ENCODE measurements at regions not wholly inside any gene's neighbourhood (a gene's known extent, or its start where the extent isn't known, plus 50 kb on each side); places are given as distances from the start of the nearest gene placed in this dataset.

DNA sequence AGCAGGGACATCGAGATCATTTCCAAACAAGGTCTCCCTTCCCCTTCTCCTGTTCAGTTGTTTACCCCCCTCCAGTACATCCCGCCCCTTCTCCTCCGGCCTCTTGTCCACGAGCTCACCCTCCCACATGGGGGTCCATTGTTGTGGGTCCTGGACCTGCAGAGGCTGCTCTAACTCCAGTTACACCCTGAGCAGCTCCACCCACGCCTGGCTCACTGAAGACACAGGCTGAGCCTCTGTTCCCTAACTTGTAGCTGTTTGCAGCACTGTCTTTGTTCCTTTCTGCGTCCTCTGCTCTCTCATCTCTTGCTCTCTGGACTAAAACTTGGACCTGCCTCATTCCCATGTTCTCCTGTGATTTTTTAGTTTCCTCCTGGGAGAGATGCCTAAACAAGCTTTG, 377.5 kb downstream of the MED10 start:
- no peaks in the 10 kb centered on the region for H3K4me1 Mint-ChIP-seq
- ATAC-seq (replicated peaks; ENCODE audit: extremely low read depth, poor library complexity, severe bottlenecking) (no peak), DNase-seq (ENCODE audit: low spot score in 2 of 2) (no peak)
- peaks cover 11% of the 10 kb centered on the region for H3K9me3 Mint-ChIP-seq
- no peak overlapping the region for H3K27ac Mint-ChIP-seq (ENCODE audit: low read depth)
- no peaks in the 10 kb centered on the region for H3K36me3 Mint-ChIP-seq (ENCODE audit: insufficient read depth)
- no peaks in the 10 kb centered on the region for H3K27me3 Mint-ChIP-seq
- H3K4me3 Mint-ChIP-seq, result no peak overlapping the region

DNA sequence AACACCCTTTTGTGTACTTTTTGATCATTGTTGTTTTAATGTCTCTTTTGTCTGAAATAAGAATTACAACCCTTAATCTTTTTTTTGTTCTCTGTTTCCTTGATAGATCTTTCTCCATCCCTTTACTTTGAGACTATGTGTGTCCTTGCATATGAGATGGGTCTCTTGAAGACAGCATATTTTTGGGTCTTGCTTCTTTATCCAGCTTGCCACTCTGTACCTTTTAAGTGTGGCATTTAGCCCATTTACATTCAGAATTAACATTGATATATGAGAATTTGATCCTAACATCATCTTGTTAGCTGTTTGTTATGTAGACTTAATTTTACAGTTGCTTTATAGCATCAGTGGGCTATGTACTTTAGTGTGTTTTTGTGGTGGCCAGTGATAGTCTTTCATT, 382.5 kb downstream of the MED10 start:
- no peak overlapping the region for H3K27ac Mint-ChIP-seq (ENCODE audit: low read depth)
- no peaks in the 10 kb centered on the region for H3K27me3 Mint-ChIP-seq
- no peak overlapping the region for H3K4me3 Mint-ChIP-seq
- DNase-seq (ENCODE audit: low spot score in 2 of 2) (no peak), ATAC-seq (replicated peaks; ENCODE audit: extremely low read depth, poor library complexity, severe bottlenecking) (no peak)
- H3K9me3 Mint-ChIP-seq, result peaks cover 38% of the 10 kb centered on the region
- no peaks in the 10 kb centered on the region for H3K4me1 Mint-ChIP-seq
- H3K36me3 Mint-ChIP-seq (ENCODE audit: insufficient read depth), result no peaks in the 10 kb centered on the region

DNA sequence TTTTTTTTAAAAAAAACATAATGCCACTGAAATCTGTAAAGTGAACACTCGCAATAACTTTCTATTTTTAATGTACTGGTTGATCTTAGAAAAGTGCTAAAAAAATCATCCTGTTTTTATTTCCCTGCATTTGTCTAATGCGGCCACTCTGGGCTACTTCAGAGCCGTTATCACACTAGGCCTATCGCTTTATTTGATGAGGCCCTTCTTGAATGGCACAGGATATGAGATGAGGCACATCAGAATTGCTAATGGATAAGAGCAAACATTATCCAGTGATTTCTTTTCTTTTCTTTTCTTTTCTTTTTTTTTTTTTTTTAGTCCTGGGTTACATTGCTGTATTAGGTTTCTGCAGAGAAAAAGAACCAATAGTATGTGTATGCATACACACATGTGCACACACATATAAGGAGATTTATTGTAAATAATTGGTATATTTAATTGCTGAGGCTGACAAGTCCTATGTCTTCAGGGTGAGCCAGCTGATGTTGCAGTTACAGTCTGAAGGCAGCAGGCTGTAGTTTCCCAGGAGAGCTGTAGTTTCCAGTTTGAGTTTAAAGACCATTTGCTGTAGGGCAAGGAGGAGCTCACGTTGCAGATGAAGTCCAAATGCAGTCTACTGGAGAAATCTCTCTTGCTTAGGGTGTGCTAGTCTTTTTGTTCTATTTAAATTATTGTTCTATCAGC, 391.7 kb downstream of the MED10 start:
- Mint-ChIP-seq H3K36me3 (ENCODE audit: insufficient read depth) (peaks cover 2% of the 10 kb centered on the region), H3K27ac (ENCODE audit: low read depth) (no peak overlapping the region), H3K27me3 (no peaks in the 10 kb centered on the region), H3K4me3 (no peak overlapping the region), H3K9me3 (peaks cover 10% of the 10 kb centered on the region), H3K4me1 (no peaks in the 10 kb centered on the region)
- ATAC-seq (replicated peaks; ENCODE audit: extremely low read depth, poor library complexity, severe bottlenecking), result no peak
- DNase-seq (ENCODE audit: low spot score in 2 of 2), result no peak

DNA sequence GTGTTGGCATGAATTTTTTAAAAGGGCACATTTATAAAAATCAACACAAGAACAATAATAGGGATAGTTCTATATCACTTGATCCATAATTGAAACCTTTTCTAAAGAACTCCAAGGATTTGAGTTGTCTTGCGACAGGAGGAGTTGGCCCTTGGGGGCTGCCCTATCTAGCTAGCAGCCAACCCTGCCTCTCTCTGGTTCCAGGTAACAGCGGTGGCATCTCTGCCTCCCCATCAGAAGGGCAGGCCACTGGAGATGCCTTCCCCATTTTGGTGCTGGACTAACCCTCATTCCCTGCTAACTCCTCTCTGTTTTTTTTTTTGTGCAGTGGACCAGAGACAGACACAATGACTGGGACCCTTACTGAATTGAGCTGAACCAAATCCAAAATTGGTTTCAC, 393.0 kb downstream of the MED10 start:
- no peak for ATAC-seq (replicated peaks; ENCODE audit: extremely low read depth, poor library complexity, severe bottlenecking)
- peaks cover 5% of the 10 kb centered on the region for H3K9me3 Mint-ChIP-seq
- no peak overlapping the region for H3K4me3 Mint-ChIP-seq
- peaks cover 2% of the 10 kb centered on the region for H3K36me3 Mint-ChIP-seq (ENCODE audit: insufficient read depth)
- no peak for DNase-seq (ENCODE audit: low spot score in 2 of 2)
- H3K27me3 Mint-ChIP-seq, result no peaks in the 10 kb centered on the region
- H3K27ac Mint-ChIP-seq (ENCODE audit: low read depth), result no peak overlapping the region
- no peaks in the 10 kb centered on the region for H3K4me1 Mint-ChIP-seq

DNA sequence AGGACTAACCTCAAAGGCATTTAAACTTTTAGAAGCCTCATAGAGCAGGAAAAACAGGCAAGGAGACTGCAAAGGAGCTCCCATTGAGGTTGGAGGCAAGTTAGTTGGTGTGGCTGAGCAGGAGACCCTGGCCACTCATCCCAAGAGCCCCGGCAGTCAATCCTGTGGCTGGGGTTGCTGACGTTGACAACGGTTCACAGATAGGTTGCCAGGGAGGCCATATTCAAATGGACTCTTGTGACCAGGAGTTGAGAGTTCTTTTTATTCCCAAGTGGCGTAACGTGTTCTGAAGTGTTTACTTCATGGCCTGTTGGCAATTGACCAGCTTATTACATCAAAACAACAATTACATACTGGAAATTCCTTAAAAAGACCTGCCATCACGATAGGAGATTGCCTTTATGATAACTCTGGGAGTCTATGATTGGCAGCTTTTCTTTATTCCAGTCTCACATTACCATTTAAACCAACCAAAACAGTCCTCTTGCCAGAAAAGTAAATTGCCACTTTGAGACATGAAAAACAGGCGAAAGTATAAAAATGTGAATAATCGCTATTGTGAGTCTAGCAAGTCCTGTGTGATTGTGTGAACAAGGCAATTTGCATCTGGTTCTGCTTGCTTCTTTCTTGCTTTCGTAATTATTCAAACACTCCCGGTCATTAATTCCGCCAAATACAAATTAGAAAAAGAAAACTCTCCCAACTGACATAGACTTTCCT, 394.9 kb downstream of the MED10 start:
- H3K4me3 Mint-ChIP-seq, result no peak overlapping the region
- no peak for DNase-seq (ENCODE audit: low spot score in 2 of 2)
- H3K4me1 Mint-ChIP-seq, result no peaks in the 10 kb centered on the region
- H3K36me3 Mint-ChIP-seq (ENCODE audit: insufficient read depth), result peaks cover 2% of the 10 kb centered on the region
- no peak overlapping the region for H3K27ac Mint-ChIP-seq (ENCODE audit: low read depth)
- peaks cover 5% of the 10 kb centered on the region for H3K9me3 Mint-ChIP-seq
- H3K27me3 Mint-ChIP-seq, result no peaks in the 10 kb centered on the region
- ATAC-seq (replicated peaks; ENCODE audit: extremely low read depth, poor library complexity, severe bottlenecking), result no peak

DNA sequence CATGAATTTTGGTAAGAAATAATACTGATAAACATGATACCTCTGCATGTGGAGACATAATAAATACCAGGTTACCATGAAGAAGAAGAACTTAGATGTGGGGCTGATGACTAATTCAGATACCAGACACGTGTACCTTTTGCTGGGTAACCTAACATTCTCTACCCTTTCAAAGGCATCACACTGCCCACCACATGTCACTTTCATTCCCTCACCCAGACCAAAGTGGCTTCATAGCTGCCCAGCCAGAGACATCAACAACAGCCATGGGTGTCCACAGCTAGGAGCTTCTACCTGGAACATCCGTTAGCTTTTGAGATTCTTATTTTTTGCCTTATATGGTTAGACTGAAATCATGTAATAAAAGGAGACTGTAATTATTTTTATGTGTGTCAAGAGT, 396.8 kb downstream of the MED10 start:
- Mint-ChIP-seq H3K27me3 (no peaks in the 10 kb centered on the region), H3K4me3 (no peak overlapping the region), H3K4me1 (no peaks in the 10 kb centered on the region), H3K27ac (ENCODE audit: low read depth) (no peak overlapping the region), H3K9me3 (peaks cover 5% of the 10 kb centered on the region), H3K36me3 (ENCODE audit: insufficient read depth) (peaks cover 2% of the 10 kb centered on the region)
- ATAC-seq (replicated peaks; ENCODE audit: extremely low read depth, poor library complexity, severe bottlenecking), result no peak
- DNase-seq (ENCODE audit: low spot score in 2 of 2), result no peak

DNA sequence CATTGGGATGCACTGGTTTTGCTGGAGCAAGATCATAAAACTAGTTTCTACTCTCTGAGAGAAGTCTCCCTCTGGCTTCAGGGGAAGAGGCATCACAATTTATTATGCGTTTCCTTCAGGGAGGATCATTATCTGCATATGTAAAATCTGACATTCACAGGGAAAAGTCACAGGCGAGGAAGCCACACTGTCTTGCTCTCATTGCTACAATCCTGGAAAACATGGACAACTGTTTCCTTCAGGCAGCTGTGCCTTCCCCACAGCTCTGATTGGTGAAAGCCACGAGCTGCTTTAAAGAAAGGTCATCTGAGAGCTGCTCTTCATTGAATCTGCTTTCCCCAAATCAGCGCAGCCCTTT, 397.8 kb downstream of the MED10 start:
- H3K27me3 Mint-ChIP-seq, result no peaks in the 10 kb centered on the region
- peaks cover 5% of the 10 kb centered on the region for H3K9me3 Mint-ChIP-seq
- peaks cover 2% of the 10 kb centered on the region for H3K36me3 Mint-ChIP-seq (ENCODE audit: insufficient read depth)
- H3K4me1 Mint-ChIP-seq, result no peaks in the 10 kb centered on the region
- ATAC-seq (replicated peaks; ENCODE audit: extremely low read depth, poor library complexity, severe bottlenecking), result no peak
- no peak for DNase-seq (ENCODE audit: low spot score in 2 of 2)
- no peak overlapping the region for H3K4me3 Mint-ChIP-seq
- no peak overlapping the region for H3K27ac Mint-ChIP-seq (ENCODE audit: low read depth)

DNA sequence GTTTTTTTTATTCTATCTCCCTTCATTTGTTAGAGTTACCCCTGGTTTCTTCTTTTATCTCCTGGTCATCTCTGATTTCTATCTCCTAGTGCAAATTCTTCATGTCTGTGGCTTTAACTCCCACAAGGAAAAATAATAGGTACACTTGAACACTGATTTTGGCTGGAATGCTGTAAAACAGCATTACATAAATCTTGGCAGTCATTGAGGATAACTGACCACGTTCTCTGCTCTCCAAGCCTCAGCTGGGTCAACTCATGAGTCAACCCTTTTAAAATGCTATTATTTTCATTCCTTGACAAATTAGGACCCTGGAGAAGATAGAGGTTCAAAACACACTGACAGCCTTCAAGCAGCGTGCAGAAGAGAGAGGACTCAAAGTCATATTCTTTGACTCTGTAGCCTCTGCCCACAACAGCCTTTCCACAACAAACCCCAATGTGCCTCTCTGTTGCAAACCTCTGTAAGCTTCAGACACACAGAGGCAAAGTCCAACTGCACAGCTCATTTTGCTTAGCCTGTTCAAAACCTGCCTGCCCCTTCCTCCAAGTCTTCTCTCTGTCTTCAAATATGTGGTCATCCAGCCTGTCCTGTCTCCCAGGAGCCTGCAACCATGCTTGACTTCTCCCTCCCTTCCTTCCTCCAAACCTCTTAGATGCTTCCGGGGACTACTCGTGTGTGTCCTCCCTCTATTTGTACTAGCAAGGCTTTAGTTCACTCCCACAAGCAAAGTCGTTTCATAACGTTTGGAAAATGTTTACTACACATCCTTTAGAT, 398.4 kb downstream of the MED10 start:
- no peak overlapping the region for H3K27ac Mint-ChIP-seq (ENCODE audit: low read depth)
- no peak overlapping the region for H3K4me3 Mint-ChIP-seq
- no peaks in the 10 kb centered on the region for H3K4me1 Mint-ChIP-seq
- no peaks in the 10 kb centered on the region for H3K27me3 Mint-ChIP-seq
- peaks cover 2% of the 10 kb centered on the region for H3K36me3 Mint-ChIP-seq (ENCODE audit: insufficient read depth)
- DNase-seq (ENCODE audit: low spot score in 2 of 2) (no peak), ATAC-seq (replicated peaks; ENCODE audit: extremely low read depth, poor library complexity, severe bottlenecking) (no peak)
- peaks cover 5% of the 10 kb centered on the region for H3K9me3 Mint-ChIP-seq

DNA sequence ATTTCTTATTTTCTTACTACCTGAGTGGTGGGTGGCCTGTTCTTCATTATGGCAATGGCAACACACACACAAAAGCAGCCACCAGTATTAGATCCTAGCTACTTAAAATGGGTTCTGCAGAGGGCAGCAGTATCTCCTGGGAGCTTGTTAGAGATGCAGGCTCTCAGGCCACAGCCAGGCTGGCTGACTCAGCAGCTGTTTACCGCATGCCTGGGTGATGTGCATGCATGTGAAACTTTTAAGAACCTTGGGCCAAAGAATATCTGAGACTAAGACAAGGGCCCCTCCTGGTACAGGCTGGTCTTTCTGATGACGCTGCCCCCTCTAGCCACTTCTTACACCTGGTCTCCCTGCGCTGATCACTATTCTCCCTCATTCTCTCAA, 399.0 kb downstream of the MED10 start:
- H3K36me3 Mint-ChIP-seq (ENCODE audit: insufficient read depth), result peaks cover 2% of the 10 kb centered on the region
- no peak overlapping the region for H3K27ac Mint-ChIP-seq (ENCODE audit: low read depth)
- H3K4me3 Mint-ChIP-seq, result no peak overlapping the region
- no peaks in the 10 kb centered on the region for H3K4me1 Mint-ChIP-seq
- no peak for ATAC-seq (replicated peaks; ENCODE audit: extremely low read depth, poor library complexity, severe bottlenecking)
- no peaks in the 10 kb centered on the region for H3K27me3 Mint-ChIP-seq
- H3K9me3 Mint-ChIP-seq, result peaks cover 5% of the 10 kb centered on the region
- DNase-seq (ENCODE audit: low spot score in 2 of 2), result no peak

DNA sequence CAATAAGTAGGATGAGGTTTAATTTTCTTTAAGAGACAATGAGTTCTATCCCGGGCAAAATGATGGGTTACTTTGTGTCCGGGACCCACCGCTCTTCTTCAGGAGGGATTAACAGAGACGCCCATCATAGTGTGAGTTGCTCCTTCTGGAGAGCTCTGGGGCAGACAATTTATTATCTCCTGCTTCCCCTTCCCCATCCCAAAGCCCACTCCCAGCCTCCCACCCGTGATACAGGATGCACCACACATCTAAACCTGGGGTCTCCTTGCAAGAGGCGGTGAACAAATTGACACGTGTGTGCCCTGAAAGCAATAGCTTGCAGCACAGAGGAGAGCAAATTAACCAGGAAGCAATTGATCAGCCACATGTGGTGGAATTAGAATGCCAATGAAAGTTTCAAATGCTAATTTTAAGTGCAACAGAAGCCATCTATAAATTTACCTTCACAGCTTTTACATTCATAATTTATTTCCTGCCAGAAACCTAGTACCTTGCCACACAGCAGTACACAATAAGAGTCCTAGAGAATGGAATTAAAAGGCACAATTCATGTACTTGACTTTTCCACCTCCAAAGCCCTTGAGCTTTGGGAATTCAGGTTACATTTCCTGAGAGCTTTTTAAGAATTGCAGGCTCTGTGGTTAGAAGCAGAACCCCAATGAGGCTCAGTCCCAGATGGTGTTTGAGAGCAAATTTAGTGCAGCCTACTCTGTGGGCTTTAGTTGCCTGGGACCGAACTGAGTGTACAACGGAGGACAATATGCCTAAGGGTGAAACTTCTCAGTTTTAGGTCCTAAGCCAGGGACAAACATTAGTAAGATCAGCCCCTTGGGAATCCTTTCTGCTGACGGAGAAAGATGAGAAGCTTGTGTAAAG, 399.6 kb downstream of the MED10 start:
- H3K9me3 Mint-ChIP-seq, result peaks cover 5% of the 10 kb centered on the region
- H3K4me3 Mint-ChIP-seq, result no peak overlapping the region
- DNase-seq (ENCODE audit: low spot score in 2 of 2), result no peak
- ATAC-seq (replicated peaks; ENCODE audit: extremely low read depth, poor library complexity, severe bottlenecking), result no peak
- H3K36me3 Mint-ChIP-seq (ENCODE audit: insufficient read depth), result peaks cover 2% of the 10 kb centered on the region
- H3K27me3 Mint-ChIP-seq, result no peaks in the 10 kb centered on the region
- H3K4me1 Mint-ChIP-seq, result no peaks in the 10 kb centered on the region
- no peak overlapping the region for H3K27ac Mint-ChIP-seq (ENCODE audit: low read depth)

DNA sequence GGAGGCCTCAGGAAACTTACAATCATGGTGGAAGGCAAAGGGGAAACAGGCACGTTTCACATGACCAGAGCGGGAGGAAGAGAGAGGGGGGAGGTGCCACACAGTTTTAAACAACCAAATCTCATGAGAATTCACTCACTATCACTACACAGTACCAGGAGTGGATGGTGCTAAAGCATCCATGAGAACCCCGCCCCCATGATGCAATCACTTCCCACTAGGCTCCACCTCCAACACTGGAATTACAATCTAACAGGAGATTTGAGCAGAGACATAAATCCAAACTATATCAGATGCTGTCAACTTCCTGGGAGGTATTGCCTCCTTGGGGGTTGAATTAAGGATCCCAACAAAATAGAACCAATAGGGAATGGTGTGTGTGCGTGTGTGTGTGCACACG, 407.1 kb downstream of the MED10 start:
- ATAC-seq (replicated peaks; ENCODE audit: extremely low read depth, poor library complexity, severe bottlenecking) (no peak), DNase-seq (ENCODE audit: low spot score in 2 of 2) (no peak)
- no peak overlapping the region for H3K4me3 Mint-ChIP-seq
- no peak overlapping the region for H3K27ac Mint-ChIP-seq (ENCODE audit: low read depth)
- H3K4me1 Mint-ChIP-seq, result no peaks in the 10 kb centered on the region
- H3K36me3 Mint-ChIP-seq (ENCODE audit: insufficient read depth), result no peaks in the 10 kb centered on the region
- no peaks in the 10 kb centered on the region for H3K27me3 Mint-ChIP-seq
- peaks cover 5% of the 10 kb centered on the region for H3K9me3 Mint-ChIP-seq

DNA sequence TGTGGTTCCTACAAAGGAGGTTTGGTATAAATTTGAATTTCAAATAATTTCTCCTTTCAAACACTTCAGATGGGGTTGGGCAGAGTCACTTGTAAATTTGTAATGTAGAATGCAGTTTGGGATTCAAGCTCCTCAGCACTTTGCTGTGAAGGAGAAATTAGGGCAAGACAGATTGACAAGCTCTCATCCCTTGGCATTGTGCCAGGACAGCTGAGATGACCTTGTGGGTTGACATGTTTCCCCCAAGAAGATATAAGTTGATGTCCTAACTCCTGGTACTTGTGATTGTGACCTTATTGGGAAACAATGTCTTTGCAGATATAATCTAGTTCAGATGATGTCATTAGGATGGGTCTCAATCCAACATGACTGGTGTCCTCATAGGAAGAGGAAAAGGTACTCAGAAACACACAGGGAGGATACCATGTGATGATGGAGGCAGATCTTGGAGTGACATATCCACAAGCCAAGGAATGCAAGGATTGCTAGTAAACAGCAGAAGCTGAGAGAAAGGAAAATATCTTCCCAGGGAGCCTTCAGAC, 408.3 kb downstream of the MED10 start:
- Mint-ChIP-seq H3K27me3 (no peaks in the 10 kb centered on the region), H3K27ac (ENCODE audit: low read depth) (no peak overlapping the region), H3K4me1 (no peaks in the 10 kb centered on the region), H3K36me3 (ENCODE audit: insufficient read depth) (no peaks in the 10 kb centered on the region), H3K9me3 (peaks cover 12% of the 10 kb centered on the region), H3K4me3 (no peak overlapping the region)
- DNase-seq (ENCODE audit: low spot score in 2 of 2) (no peak), ATAC-seq (replicated peaks; ENCODE audit: extremely low read depth, poor library complexity, severe bottlenecking) (no peak)

All from central memory CD8-positive, alpha-beta T cell (primary cell).